NCI-H748 (cell line): ENCODE measurements at regions not wholly inside any gene's neighbourhood (a gene's known extent, or its start where the extent isn't known, plus 50 kb on each side); places are given as distances from the start of the nearest gene placed in this dataset.

Source experiments
- DNase-seq: peaks from one replicate; lab custom pipeline; 2025; ENCODE audit not compliant: unreplicated experiment; lab: John Stamatoyannopoulos, UW

DNA sequence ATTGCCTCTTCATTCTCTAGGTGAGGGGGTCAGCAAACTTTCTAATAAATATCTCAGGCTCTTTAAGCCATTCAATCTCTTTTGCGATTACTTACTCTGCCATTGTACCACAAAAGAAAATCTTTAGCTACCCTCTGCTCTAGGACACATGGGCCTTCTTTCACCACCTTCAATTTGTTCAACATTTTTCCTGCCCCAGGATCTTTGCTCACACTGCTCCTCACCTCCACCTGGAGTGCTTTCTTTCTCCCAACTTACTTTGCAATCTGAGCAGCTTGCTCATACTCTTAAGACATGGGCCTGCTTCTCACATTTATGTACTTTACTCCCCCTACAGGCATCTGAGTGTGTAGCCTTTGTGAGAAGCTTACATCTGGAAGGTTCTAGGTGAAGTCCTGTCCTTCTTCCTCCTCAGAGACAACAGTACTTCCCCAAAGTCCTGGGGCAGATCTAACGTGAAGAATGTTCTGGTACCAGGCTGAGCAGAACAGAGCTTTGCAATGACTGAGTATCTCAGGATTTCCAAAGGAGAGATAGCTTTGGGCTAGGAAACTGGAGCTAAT, 55.0 kb upstream of the PRDM5 start:
- peak; percentile 33 for DNase-seq

DNA sequence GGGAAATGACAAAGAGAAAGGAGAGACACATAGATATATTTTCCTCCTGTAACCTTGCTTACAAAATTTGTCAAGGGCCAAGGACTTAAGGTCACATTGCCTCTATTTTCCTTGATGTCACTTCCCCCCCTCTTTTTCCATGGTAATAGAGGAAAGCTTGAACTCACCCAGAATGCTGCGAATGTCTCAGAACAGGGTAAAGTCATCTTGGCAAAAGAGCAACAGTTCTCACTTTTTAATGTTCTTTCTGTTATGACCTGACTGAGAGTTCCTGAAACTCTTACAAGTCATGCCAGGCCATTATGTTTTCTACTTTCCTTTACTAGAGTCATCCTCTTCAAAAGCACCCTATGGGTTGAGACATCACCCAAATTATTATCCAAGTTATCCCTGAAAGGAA, 50.7 kb upstream of the PRDM5 start:
- DNase-seq = no peak
